ENCODE measurements at regions not wholly inside any gene's neighbourhood (a gene's known extent, or its start where the extent isn't known, plus 50 kb on each side); places are given as distances from the start of the nearest gene placed in this dataset.
"Not testable (repeated sequence)": the region's sequence is repeated elsewhere in the genome, so short reads cannot be mapped to it uniquely, and the experiment has no call there.

DNA sequence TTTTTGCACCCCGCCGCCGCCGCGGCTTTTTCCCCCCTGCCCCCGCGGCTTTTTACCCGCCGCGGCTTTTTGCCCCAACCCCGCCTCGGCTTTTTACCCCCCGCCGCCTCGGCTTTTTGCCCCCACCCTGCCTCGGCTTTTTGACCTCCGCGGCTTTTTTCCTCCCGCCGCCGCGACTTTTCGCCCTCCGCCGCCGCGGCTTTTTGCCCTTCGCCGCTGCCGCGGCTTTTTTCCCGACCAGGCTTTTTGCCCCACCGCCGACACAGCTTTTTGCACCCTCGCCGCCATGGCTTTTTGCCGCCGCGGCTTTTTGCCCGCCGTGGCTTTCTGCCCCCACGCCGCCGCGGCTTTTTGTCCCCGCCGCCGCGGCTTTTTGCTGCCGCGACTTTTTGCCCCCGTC lies 137.0 kb upstream of the TP53TG3D start:
- DNase-seq (ENCODE audit: low read depth in 2 of 2) = no peak

DNA sequence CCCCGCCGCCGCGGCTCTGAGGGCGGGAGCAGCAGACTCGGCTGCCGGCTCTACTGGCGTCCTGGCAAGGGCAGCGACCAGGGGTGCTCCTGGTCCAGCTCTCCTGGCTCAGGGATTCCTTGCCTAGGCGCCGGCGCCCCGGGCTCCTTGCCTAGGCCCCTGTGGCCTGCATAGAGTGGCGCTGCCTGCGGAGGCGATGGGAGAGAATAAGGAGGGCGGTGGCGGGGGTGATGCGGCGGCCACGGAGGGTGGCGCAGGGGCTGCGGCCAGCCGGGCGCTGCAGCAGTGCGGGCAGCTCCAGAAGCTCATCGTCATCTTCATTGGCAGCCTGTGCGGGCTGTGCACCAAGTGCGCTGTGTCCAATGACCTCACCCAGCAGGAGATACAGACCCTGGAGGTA lies 136.6 kb upstream of the TP53TG3D start:
- not testable (repeated sequence) for DNase-seq (ENCODE audit: low read depth in 2 of 2)

DNA sequence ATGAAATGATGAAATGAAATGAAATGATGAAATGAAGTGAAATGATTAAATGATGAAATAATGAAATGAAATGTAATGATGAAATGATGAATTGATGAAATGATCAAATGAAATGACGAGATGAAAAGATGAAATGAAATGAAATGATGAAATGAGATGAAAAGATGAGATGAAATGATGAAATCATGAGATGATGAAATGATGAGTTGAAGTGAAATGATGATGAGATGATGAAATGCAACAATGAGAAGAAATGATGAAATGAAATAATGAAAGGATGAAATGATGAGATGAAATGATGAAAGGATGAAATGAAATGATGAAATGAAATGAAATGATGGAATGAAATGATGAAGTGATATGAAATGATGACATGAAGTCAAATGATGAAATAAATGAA lies 132.7 kb upstream of the TP53TG3D start:
- not testable (repeated sequence) for DNase-seq (ENCODE audit: low read depth in 2 of 2)

DNA sequence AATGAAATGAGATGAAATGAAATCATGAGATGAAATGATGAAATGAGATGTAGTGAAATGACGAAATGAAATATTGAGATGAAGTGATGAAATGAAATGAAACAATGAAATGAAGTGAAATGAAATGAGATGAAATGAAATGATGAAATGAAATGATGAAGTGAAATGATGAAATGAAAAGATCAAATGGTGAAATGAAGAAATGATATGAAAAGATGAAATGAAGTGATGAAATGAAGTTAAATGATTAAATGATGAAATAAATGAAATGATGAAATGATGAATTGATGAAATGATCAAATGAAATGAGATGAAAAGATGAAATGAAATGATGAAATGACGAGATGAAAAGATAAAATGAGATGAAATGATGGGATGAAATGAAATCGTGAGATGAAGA lies 132.3 kb upstream of the TP53TG3D start:
- DNase-seq (ENCODE audit: low read depth in 2 of 2) = not testable (repeated sequence)

DNA sequence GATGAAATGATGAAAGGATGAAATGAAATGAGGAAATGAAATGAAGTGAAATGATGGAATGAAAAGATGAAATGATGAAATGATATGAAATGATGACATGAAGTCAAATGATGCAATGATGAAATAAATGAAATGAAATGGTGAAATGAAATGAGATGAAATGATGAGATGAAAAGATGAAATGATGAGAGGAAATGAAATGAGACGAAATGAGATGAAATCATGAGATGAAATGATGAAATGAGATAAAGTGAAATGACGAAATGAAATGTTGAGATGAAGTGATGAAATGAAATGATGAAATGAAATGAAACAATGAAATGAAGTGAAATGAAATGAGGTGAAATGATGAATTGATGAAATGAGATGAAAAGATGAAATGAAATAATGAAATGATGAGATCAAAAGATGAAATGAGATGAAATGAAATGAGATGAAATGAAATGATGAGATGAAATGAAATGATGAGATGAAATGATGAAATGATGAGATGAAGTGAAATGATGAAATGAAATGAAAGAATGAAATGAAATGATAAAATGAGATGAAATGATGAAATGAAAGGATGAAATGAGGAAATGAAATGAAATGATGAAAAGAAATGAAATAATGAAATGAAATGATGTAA lies 131.7 kb upstream of the TP53TG3D start:
- not testable (repeated sequence) for DNase-seq (ENCODE audit: low read depth in 2 of 2)

DNA sequence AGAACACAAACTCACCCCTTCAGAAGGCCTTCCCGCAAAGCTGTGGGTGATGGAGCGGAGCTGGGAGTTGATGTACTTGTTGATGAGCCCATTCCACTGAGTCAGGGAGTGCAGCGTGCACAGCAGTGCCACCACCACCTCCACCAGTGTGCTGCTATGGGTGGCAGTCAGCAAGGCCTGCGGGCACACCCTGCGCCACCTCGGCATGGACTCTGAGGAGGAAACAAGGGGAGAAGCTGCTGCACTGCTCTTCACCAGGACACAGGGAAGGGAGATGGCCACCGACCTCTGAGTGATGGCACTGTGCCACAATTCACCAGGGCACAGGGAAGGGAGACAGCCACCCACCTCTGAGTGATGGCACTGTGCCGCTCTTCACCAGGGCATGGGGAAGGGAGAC lies 100.7 kb upstream of the TP53TG3D start:
- DNase-seq (ENCODE audit: low read depth in 2 of 2) = not testable (repeated sequence)

DNA sequence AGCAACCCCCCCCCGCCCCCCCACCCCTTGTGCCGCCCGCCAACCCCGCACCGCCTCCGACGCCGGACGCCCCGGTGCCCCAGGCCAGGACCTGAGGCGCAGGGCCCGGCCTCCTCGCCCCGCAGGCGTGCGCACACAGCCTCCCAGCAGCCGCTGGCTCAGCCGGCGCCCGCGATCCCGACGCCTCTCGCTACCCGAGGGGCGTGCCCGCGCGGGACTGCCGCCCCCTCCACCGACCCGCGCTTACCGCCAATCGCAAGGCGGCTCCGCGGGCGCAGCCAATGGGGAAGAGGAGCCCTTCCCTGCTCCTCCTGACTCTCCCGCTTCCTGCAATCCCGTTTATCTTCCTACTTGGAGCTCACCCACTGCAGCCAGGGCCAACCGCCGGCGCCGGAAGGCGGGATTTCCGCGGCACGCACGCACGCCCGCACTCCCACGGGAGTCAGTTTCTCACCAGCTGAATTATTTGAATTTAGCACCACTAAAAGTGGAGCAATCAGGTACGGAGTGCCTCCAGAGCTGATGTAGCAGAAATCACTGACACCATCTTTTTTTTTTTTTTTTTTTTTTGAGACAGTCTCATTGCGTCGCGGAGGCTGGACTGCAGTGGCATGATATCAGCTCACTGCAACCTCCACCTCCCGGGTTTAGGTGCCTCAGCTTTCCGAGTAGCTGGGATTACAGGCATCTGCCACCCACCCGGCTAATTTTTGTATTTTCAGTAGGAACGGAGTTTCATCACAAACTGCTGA lies 65.0 kb upstream of the TP53TG3D start:
- not testable (repeated sequence) for DNase-seq (ENCODE audit: low read depth in 2 of 2)

DNA sequence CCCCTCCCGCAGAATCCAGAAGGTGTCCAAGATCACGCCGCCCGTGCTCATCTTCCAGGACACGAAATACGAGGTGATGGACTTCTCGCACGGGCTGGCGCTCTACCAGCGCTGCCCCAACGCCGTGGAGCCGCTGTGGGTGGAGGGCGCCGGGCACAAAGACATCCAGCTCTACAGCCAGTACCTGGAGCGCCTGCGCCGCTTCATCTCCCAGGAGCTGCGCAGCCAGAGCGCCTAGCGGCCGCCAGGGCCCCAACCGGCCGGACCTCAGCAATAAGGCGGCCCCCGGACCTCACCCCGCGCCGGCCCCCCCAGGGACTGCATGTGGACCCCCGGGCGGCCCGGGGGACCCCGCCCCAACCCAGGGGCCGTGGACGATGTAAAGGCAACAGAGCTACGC lies 50.5 kb upstream of the TP53TG3D start:
- DNase-seq (ENCODE audit: low read depth in 2 of 2) = not testable (repeated sequence)
